ENCODE measurements at regions not wholly inside any gene's neighbourhood (a gene's known extent, or its start where the extent isn't known, plus 50 kb on each side); places are given as distances from the start of the nearest gene placed in this dataset.

DNA sequence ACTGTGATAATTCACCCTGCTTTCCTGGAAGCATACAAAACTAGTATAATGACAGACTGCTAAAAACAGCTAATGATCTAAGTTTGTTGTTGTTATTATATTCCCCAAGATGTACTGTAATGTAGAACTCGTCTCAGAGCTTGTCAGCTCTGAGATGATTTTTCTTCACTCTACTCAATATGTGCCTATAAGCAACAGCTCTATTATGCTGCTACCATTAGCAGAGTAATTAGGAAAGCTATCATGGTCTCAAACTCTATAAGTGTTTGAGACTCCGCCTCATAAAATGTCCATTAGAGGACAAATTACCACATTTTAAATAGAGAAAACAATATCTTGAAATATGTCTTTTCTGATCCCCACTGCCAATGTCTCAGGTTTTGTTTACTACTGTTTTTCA lies 476.5 kb upstream of the PCDH15 start:
- TF ChIP-seq, protein P1, sequence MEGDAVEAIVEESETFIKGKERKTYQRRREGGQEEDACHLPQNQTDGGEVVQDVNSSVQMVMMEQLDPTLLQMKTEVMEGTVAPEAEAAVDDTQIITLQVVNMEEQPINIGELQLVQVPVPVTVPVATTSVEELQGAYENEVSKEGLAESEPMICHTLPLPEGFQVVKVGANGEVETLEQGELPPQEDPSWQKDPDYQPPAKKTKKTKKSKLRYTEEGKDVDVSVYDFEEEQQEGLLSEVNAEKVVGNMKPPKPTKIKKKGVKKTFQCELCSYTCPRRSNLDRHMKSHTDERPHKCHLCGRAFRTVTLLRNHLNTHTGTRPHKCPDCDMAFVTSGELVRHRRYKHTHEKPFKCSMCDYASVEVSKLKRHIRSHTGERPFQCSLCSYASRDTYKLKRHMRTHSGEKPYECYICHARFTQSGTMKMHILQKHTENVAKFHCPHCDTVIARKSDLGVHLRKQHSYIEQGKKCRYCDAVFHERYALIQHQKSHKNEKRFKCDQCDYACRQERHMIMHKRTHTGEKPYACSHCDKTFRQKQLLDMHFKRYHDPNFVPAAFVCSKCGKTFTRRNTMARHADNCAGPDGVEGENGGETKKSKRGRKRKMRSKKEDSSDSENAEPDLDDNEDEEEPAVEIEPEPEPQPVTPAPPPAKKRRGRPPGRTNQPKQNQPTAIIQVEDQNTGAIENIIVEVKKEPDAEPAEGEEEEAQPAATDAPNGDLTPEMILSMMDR (IDR thresholded peaks at IDR 0.05; ENCODE audit: insufficient read depth, low read depth, low read length), result no peak
- no peak for TF ChIP-seq EZH2 (IDR thresholded peaks at IDR 0.05; ENCODE audit: insufficient read depth, low read length)

Measured in astrocyte (in vitro differentiated cells and primary cell).